Mesothelial cell of epicardium (in vitro differentiated cells): ENCODE measurements at regions not wholly inside any gene's neighbourhood (a gene's known extent, or its start where the extent isn't known, plus 50 kb on each side); places are given as distances from the start of the nearest gene placed in this dataset.
A peak's percentile ranks its signal among the peaks of the same experiment; 100 is the strongest.

Source experiments
- DNase-seq, 2 experiments: peaks; one replicate each; pipeline ENCODE4 v3.0.0; 2021; ENCODE audit warnings: low spot score in 2 of 2; ENCODE audit not compliant: unreplicated experiment in 2 of 2
- H3K27ac Mint-ChIP-seq: 2 replicates; pipeline ENCODE4 v1.8.0; 2021; ENCODE audit warnings: mixed read lengths
- H3K27me3 Mint-ChIP-seq: 2 replicates; pipeline ENCODE4 v1.8.0; 2021; ENCODE audit warnings: low read depth, mixed read lengths
- H3K36me3 Mint-ChIP-seq: 2 replicates; pipeline ENCODE4 v1.8.0; 2021; ENCODE audit warnings: mixed read lengths
- H3K4me1 Mint-ChIP-seq: 2 replicates; pipeline ENCODE4 v1.8.0; 2021; ENCODE audit warnings: mixed read lengths
- H3K4me3 Mint-ChIP-seq: 2 replicates; pipeline ENCODE4 v1.8.0; 2021; ENCODE audit warnings: mild to moderate bottlenecking, moderate library complexity, mixed read lengths
- H3K9me3 Mint-ChIP-seq: 2 replicates; pipeline ENCODE4 v1.8.0; 2021; ENCODE audit warnings: mixed read lengths
- CTCF ChIP-seq: fragments of 200-600 bp; sonication (generic); IDR thresholded peaks from one replicate; pipeline ENCODE4 v1.5.0; 2021; ENCODE audit warnings: antibody characterized with exemption; ENCODE audit not compliant: unreplicated experiment

DNA sequence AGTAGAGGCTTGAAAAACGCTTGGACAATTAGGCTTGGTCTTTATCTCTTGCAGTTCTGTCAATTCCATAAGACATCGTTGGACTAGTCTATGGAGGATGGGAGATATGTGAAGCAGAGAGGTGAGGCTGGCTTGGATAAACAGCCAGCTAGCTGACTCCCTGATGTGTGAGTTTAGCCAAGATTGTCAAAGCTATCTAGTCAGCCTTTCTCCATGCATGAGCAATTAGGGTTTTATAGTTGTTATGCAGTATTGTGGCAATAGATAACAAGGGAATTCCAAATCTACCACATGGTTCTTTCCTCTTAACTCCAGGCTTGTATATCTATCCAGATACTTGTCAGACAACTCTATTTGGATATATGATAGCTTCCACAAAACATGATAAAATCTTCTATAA, 153.6 kb upstream of the NRXN3 start:
- H3K4me1 Mint-ChIP-seq, result no peaks in the 10 kb centered on the region
- H3K36me3 Mint-ChIP-seq, result no peaks in the 10 kb centered on the region
- peaks cover 3% of the 10 kb centered on the region for H3K9me3 Mint-ChIP-seq
- H3K27me3 Mint-ChIP-seq, result peaks cover 26% of the 10 kb centered on the region
- H3K4me3 Mint-ChIP-seq, result no peak overlapping the region
- DNase-seq, result no peak
- no peak for TF ChIP-seq CTCF
- no peak overlapping the region for H3K27ac Mint-ChIP-seq

- TF ChIP-seq CTCF, result no peak
- Mint-ChIP-seq H3K4me1 (no peaks in the 10 kb centered on the region), H3K27me3 (peaks cover 20% of the 10 kb centered on the region), H3K36me3 (no peaks in the 10 kb centered on the region), H3K27ac (no peak overlapping the region), H3K9me3 (peaks cover 3% of the 10 kb centered on the region), H3K4me3 (no peak overlapping the region)
- no peak for DNase-seq
These were observed 151.9 kb upstream of the NRXN3 start for GRCh38 chr14:78018283-78018682.

DNA sequence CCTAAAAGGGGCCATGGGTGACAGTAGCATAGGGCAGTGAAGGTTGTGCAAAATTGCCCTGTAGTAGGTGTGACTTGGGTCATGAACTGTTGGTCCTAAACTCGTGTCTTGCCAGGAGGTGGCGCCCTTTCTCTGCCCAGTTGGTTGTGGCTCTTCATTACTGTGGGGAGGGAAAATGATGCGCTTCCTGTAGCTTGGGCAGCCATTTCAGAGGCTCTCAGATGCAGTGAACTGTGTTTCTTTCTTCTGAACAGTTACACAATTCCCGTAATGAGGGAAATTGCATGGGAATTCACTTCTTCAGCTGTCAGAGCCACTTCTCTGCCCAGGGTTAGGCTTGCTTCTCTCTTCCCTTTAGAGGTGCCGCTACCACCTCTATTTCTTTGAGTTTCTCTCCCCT, 148.1 kb upstream of the NRXN3 start:
- TF ChIP-seq CTCF, result peak; percentile 54
- no peaks in the 10 kb centered on the region for H3K4me1 Mint-ChIP-seq
- H3K36me3 Mint-ChIP-seq, result no peaks in the 10 kb centered on the region
- H3K4me3 Mint-ChIP-seq, result no peak overlapping the region
- peaks cover 27% of the 10 kb centered on the region for H3K27me3 Mint-ChIP-seq
- peak in 1 of 2 experiments; percentile 44 for DNase-seq
- no peak overlapping the region for H3K27ac Mint-ChIP-seq
- H3K9me3 Mint-ChIP-seq, result peaks cover 3% of the 10 kb centered on the region

- Mint-ChIP-seq H3K9me3 (peaks cover 3% of the 10 kb centered on the region), H3K36me3 (no peaks in the 10 kb centered on the region), H3K27ac (no peak overlapping the region), H3K4me1 (no peaks in the 10 kb centered on the region), H3K4me3 (no peak overlapping the region), H3K27me3 (peaks cover 36% of the 10 kb centered on the region)
- no peak for TF ChIP-seq CTCF
- DNase-seq, result no peak
These were observed 147.1 kb upstream of the NRXN3 start for GRCh38 chr14:78023112-78023511.

DNA sequence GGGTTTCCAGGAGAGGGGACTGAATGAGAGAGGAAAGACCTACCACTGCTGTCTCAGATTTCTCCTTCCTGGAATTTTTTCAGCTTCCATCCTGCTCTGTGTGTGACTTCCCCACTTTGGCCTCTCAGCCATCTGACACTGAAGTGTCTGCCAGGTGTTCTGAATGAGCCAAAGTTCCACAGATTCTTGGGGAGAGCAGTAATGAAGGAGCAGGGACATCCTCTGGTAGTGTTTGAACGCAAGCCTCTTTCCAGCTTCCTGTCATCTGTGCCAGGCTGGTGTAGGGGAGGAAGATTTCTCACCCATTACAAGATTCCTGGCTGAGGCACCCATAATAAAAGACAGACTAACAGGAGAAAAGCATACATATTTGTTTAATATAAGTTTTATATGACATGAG, 141.7 kb upstream of the NRXN3 start:
- Mint-ChIP-seq H3K36me3 (no peaks in the 10 kb centered on the region), H3K4me1 (no peaks in the 10 kb centered on the region), H3K4me3 (no peak overlapping the region), H3K27ac (no peak overlapping the region), H3K9me3 (no peaks in the 10 kb centered on the region), H3K27me3 (peaks cover 75% of the 10 kb centered on the region)
- no peak for TF ChIP-seq CTCF
- no peak for DNase-seq

- Mint-ChIP-seq H3K4me3 (no peak overlapping the region), H3K27me3 (peaks cover 80% of the 10 kb centered on the region), H3K4me1 (no peaks in the 10 kb centered on the region), H3K9me3 (no peaks in the 10 kb centered on the region), H3K27ac (no peak overlapping the region), H3K36me3 (no peaks in the 10 kb centered on the region)
- no peak for DNase-seq
- no peak for TF ChIP-seq CTCF
These were observed 140.4 kb upstream of the NRXN3 start for GRCh38 chr14:78029601-78030372.
